ENCODE measurements at regions not wholly inside any gene's neighbourhood (a gene's known extent, or its start where the extent isn't known, plus 50 kb on each side); places are given as distances from the start of the nearest gene placed in this dataset.

DNA sequence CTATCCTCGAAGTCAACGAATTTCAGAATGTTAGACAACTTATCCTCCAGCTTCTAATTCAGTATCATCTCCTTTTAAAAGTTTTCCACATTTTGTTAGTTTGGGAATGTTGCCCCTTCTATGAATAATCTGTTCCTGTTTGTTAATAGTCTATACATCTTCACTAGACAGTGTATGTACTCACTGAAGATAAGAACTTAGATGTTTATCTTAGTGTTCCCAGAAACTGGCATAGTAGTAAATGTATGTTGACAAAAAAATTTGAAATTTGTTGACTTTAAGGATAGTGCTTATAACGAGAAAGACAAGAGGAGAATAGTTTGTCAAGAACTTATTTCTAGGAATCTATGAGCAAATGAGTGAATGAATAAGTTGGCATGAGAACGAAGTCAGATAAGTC, 162.0 kb upstream of the GULP1 start:
- H3K36me3 ChIP-seq (ENCODE audit: insufficient read depth in 1 of 2, low read depth in 1 of 2), result no peaks in the 10 kb centered on the region
- intact Hi-C loops (cut with DNase I), result no loop called here
- WGBS, 3 donors, result 87 to 95% (median 91%) methylated on average over 4 of the region's 4 CpGs
- H3K27me3 ChIP-seq (ENCODE audit: insufficient read depth in 3 of 3, low read length in 2 of 3), result no peaks in the 10 kb centered on the region
- ATAC-seq (no peak), DNase-seq (no peak)
- no peaks in the 10 kb centered on the region for H3K4me1 ChIP-seq
- no peaks in the 10 kb centered on the region for H3K9me3 ChIP-seq
- TF ChIP-seq, protein P1, sequence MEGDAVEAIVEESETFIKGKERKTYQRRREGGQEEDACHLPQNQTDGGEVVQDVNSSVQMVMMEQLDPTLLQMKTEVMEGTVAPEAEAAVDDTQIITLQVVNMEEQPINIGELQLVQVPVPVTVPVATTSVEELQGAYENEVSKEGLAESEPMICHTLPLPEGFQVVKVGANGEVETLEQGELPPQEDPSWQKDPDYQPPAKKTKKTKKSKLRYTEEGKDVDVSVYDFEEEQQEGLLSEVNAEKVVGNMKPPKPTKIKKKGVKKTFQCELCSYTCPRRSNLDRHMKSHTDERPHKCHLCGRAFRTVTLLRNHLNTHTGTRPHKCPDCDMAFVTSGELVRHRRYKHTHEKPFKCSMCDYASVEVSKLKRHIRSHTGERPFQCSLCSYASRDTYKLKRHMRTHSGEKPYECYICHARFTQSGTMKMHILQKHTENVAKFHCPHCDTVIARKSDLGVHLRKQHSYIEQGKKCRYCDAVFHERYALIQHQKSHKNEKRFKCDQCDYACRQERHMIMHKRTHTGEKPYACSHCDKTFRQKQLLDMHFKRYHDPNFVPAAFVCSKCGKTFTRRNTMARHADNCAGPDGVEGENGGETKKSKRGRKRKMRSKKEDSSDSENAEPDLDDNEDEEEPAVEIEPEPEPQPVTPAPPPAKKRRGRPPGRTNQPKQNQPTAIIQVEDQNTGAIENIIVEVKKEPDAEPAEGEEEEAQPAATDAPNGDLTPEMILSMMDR (IDR thresholded peaks at IDR 0.05), result no peak
- H3K4me3 ChIP-seq, result no peak overlapping the region
- no peak overlapping the region for H3K27ac ChIP-seq

DNA sequence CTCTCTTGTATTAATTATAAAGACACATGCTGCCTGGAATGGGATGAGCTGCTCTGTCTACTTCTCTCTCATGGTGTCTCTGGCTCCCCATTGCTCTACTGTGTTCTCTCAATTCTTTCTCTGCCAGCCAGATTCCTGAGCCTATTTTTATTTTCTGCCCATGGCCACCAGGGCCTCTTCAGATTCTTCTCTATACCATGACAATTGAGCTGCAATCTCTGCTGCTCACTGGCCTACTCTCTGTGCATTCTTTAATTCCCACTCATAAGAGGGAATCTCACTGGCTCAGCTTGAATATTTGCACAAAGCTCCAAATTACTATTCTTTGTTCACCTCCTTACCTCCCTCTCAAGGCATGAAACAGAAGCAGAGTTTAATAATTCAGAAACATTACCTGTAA, 161.4 kb upstream of the GULP1 start:
- H3K27ac ChIP-seq, result no peak overlapping the region
- H3K4me1 ChIP-seq, result no peaks in the 10 kb centered on the region
- ATAC-seq (no peak), DNase-seq (no peak)
- no peak overlapping the region for H3K4me3 ChIP-seq
- H3K9me3 ChIP-seq, result no peaks in the 10 kb centered on the region
- H3K36me3 ChIP-seq (ENCODE audit: insufficient read depth in 1 of 2, low read depth in 1 of 2), result no peaks in the 10 kb centered on the region
- TF ChIP-seq, protein P1 (IDR thresholded peaks at IDR 0.05), result no peak
- intact Hi-C loops (cut with DNase I), result no loop called here
- H3K27me3 ChIP-seq (ENCODE audit: insufficient read depth in 3 of 3, low read length in 2 of 3), result no peaks in the 10 kb centered on the region

DNA sequence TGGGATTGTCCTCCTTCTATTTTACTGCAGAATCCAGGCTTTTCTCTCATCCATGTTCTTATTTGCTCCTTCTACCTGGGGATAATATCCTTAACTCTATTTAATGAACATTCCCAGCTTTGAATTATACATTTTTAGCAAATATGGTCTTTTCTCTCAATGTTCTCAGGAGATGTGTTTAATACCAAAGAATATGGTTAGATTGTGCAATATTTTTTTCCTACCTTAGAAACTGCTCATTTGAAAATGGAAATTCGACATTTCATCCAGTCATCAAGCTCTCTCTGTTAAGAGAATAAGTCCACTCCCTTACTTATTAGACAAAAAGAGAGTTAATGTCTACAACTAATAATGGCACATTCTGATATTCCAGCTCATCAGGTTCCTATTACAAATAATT, 160.4 kb upstream of the GULP1 start:
- Histone ChIP-seq H3K4me1 (no peaks in the 10 kb centered on the region), H3K27ac (no peak overlapping the region), H3K4me3 (no peak overlapping the region), H3K27me3 (ENCODE audit: insufficient read depth in 3 of 3, low read length in 2 of 3) (no peaks in the 10 kb centered on the region), H3K36me3 (ENCODE audit: insufficient read depth in 1 of 2, low read depth in 1 of 2) (no peaks in the 10 kb centered on the region), H3K9me3 (no peaks in the 10 kb centered on the region)
- TF ChIP-seq, protein P1 (IDR thresholded peaks at IDR 0.05), result no peak
- intact Hi-C loops (cut with DNase I), result no loop called here
- ATAC-seq, result no peak
- no peak for DNase-seq
- WGBS, 3 donors, result 90% methylated on average over 1 of the region's 1 CpG

DNA sequence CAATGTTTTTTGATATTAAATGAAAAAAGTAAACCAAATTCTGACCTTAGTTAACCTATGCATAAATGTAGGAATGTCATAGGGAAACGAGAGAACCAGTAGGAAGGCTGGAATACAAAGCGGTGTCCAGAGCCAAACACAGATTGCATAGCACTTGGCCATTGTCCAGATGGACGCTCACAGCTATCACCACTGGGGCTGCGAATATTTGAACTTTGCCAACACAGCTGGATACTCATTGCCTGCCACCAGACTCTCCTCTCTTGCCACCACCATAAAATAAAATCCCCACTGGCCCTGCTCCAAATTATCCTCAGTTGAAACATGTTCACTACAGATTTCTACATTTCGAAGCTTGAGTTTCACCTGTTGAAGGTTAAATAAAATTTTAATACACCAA, 159.3 kb upstream of the GULP1 start:
- Histone ChIP-seq H3K27me3 (ENCODE audit: insufficient read depth in 3 of 3, low read length in 2 of 3) (no peaks in the 10 kb centered on the region), H3K36me3 (ENCODE audit: insufficient read depth in 1 of 2, low read depth in 1 of 2) (no peaks in the 10 kb centered on the region), H3K9me3 (no peaks in the 10 kb centered on the region), H3K4me3 (no peak overlapping the region), H3K27ac (no peak overlapping the region), H3K4me1 (no peaks in the 10 kb centered on the region)
- intact Hi-C loops (cut with DNase I), result no loop called here
- 10 to 21% (median 13%) methylated on average over 5 of the region's 5 CpGs for WGBS, 3 donors
- TF ChIP-seq, protein P1 (IDR thresholded peaks at IDR 0.05), result no peak
- ATAC-seq, result peak; percentile 42 to 83 (median 56)
- DNase-seq, result peak in 1 of 2 donors; percentile 56

DNA sequence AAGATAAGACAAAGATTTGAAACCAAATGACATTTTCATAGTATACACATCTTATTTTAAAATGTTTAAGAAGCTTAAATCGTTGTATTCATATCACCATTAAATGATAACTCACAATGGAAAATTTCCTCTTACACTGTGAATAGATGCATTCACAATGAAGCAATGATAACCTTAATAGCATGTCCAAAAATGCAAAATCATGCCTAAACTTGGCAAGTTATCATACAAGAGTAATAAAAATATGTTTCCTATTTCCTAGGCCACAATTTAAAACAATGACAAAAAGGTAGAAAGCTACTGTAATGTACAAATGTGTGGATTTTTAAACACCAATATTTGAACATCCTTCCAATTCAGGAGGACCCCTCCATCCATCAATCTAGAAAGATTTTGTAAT, 157.4 kb upstream of the GULP1 start:
- ATAC-seq, result no peak
- intact Hi-C loops (cut with DNase I), result no loop called here
- no peaks in the 10 kb centered on the region for H3K9me3 ChIP-seq
- 58 to 67% (median 62%) methylated on average over 1 of the region's 1 CpG for WGBS, 3 donors
- no peak overlapping the region for H3K27ac ChIP-seq
- no peaks in the 10 kb centered on the region for H3K4me1 ChIP-seq
- no peak overlapping the region for H3K4me3 ChIP-seq
- TF ChIP-seq, protein P1 (IDR thresholded peaks at IDR 0.05), result no peak
- no peaks in the 10 kb centered on the region for H3K36me3 ChIP-seq (ENCODE audit: insufficient read depth in 1 of 2, low read depth in 1 of 2)
- DNase-seq, result no peak
- no peaks in the 10 kb centered on the region for H3K27me3 ChIP-seq (ENCODE audit: insufficient read depth in 3 of 3, low read length in 2 of 3)
